Stomach (tissue), 4 donors: ENCODE measurements at regions not wholly inside any gene's neighbourhood (a gene's known extent, or its start where the extent isn't known, plus 50 kb on each side); places are given as distances from the start of the nearest gene placed in this dataset.

Experiments used
- CTCF ChIP-seq, 7 experiments: fragments of 450-650 bp in 4 of 7; fragments of 200-600 bp in 3 of 7; sonication (generic) in 3 of 7; IDR thresholded peaks; one replicate each; pipeline ENCODE4 v1.5.1; 2016 to 2019; ENCODE audit warnings: antibody characterized with exemption in 7 of 7, control low read depth in 2 of 7, mild to moderate bottlenecking in 1 of 7
- POLR2A ChIP-seq, 4 donors: fragments of 450-650 bp; IDR thresholded peaks; one replicate each; pipeline ENCODE4 v1.6.1; 2016; ENCODE audit warnings: antibody characterized with exemption in 4 of 4, control low read depth in 2 of 4, mild to moderate bottlenecking in 1 of 4, moderate library complexity in 1 of 4

- TF ChIP-seq POLR2A (IDR thresholded peaks at IDR 0.05): no peak
- no peak for TF ChIP-seq CTCF (IDR thresholded peaks at IDR 0.05)
Measured at GRCh38 chrX:94216738-94217137, 542.7 kb downstream of the FAM133A start.
